ENCODE measurements at regions not wholly inside any gene's neighbourhood (a gene's known extent, or its start where the extent isn't known, plus 50 kb on each side); places are given as distances from the start of the nearest gene placed in this dataset.
"Not testable (repeated sequence)": the region's sequence is repeated elsewhere in the genome, so short reads cannot be mapped to it uniquely, and the experiment has no call there.

- Mint-ChIP-seq H3K27ac (no peak overlapping the region), H3K36me3 (no peaks in the 10 kb centered on the region), H3K9me3 (no peaks in the 10 kb centered on the region)
- no peak for DNase-seq (ENCODE audit: low spot score in 2 of 2)
- ATAC-seq = no peak
Observed at GRCh38 chr9:83191154-83191553, 128.2 kb upstream of the RASEF start.

GRCh38 chr9:83189026-83189425, 126.1 kb upstream of the RASEF start:
- H3K36me3 Mint-ChIP-seq; ATAC-seq; DNase-seq (ENCODE audit: low spot score in 2 of 2); H3K9me3 Mint-ChIP-seq; H3K27ac Mint-ChIP-seq: not testable (repeated sequence)

- no peaks in the 10 kb centered on the region for H3K36me3 Mint-ChIP-seq
- H3K27ac Mint-ChIP-seq = no peak overlapping the region
Observed at GRCh38 chr9:83188277-83188676, 125.3 kb upstream of the RASEF start.

GRCh38 chr9:83186155-83186737, 123.3 kb upstream of the RASEF start:
- ATAC-seq (no peak), DNase-seq (ENCODE audit: low spot score in 2 of 2) (no peak)
- H3K9me3 Mint-ChIP-seq = no peaks in the 10 kb centered on the region
- H3K36me3 Mint-ChIP-seq = no peaks in the 10 kb centered on the region
- H3K27ac Mint-ChIP-seq = no peak overlapping the region

More at GRCh38 chr9:83188277-83188676, 125.3 kb upstream of the RASEF start:
- H3K9me3 Mint-ChIP-seq = no peaks in the 10 kb centered on the region
- DNase-seq (ENCODE audit: low spot score in 2 of 2) = no peak
- no peak for ATAC-seq

GRCh38 chr9:83185488-83186154, 122.7 kb upstream of the RASEF start:
- Mint-ChIP-seq H3K27ac (no peak overlapping the region), H3K9me3 (no peaks in the 10 kb centered on the region), H3K36me3 (no peaks in the 10 kb centered on the region)
- no peak for DNase-seq (ENCODE audit: low spot score in 2 of 2)
- no peak for ATAC-seq

- Mint-ChIP-seq H3K36me3 (peaks cover 0 to 1% of the 10 kb centered on the region in 2 donors), H3K27ac (no peak overlapping the region), H3K9me3 (no peaks in the 10 kb centered on the region)
- ATAC-seq (no peak), DNase-seq (ENCODE audit: low spot score in 2 of 2) (no peak)
Observed at GRCh38 chr9:83183621-83184020, 120.7 kb upstream of the RASEF start.

- ATAC-seq = no peak
- no peak overlapping the region for H3K27ac Mint-ChIP-seq
- DNase-seq (ENCODE audit: low spot score in 2 of 2) = no peak
- peaks cover 0 to 12% of the 10 kb centered on the region in 2 donors for H3K36me3 Mint-ChIP-seq
- H3K9me3 Mint-ChIP-seq = peaks cover 0 to 13% of the 10 kb centered on the region in 2 donors
Observed at GRCh38 chr9:83182071-83182470, 119.1 kb upstream of the RASEF start.

- H3K9me3 Mint-ChIP-seq = peaks cover under 1 to 18% of the 10 kb centered on the region in 2 donors
- no peak overlapping the region for H3K27ac Mint-ChIP-seq
- no peak for DNase-seq (ENCODE audit: low spot score in 2 of 2)
- peaks cover 0 to 15% of the 10 kb centered on the region in 2 donors for H3K36me3 Mint-ChIP-seq
- no peak for ATAC-seq
Observed at GRCh38 chr9:83178717-83179116, 115.8 kb upstream of the RASEF start.

GRCh38 chr9:83177747-83178146, 114.8 kb upstream of the RASEF start:
- H3K9me3 Mint-ChIP-seq = peaks cover 6 to 23% of the 10 kb centered on the region in 2 donors
- peaks cover 0 to 23% of the 10 kb centered on the region in 2 donors for H3K36me3 Mint-ChIP-seq
- no peak for ATAC-seq
- no peak overlapping the region for H3K27ac Mint-ChIP-seq
- no peak for DNase-seq (ENCODE audit: low spot score in 2 of 2)

GRCh38 chr9:83167126-83167525, 104.2 kb upstream of the RASEF start:
- Mint-ChIP-seq H3K27ac (no peak overlapping the region), H3K9me3 (peaks cover 10 to 21% of the 10 kb centered on the region in 2 donors), H3K36me3 (no peaks in the 10 kb centered on the region)
- no peak for ATAC-seq
- DNase-seq (ENCODE audit: low spot score in 2 of 2) = no peak

GRCh38 chr9:83166372-83166771, 103.4 kb upstream of the RASEF start:
- DNase-seq (ENCODE audit: low spot score in 2 of 2) = no peak
- Mint-ChIP-seq H3K27ac (no peak overlapping the region), H3K36me3 (no peaks in the 10 kb centered on the region), H3K9me3 (peaks cover 13 to 18% of the 10 kb centered on the region in 2 donors)
- no peak for ATAC-seq

GRCh38 chr9:83155733-83156132, 92.8 kb upstream of the RASEF start:
- H3K36me3 Mint-ChIP-seq = peaks cover 0 to 13% of the 10 kb centered on the region in 2 donors
- ATAC-seq (no peak), DNase-seq (ENCODE audit: low spot score in 2 of 2) (no peak)
- H3K27ac Mint-ChIP-seq = no peak overlapping the region
- H3K9me3 Mint-ChIP-seq = peaks cover 3 to 4% of the 10 kb centered on the region in 2 donors

GRCh38 chr9:83154821-83155220, 91.9 kb upstream of the RASEF start:
- peaks cover 0 to 8% of the 10 kb centered on the region in 2 donors for H3K36me3 Mint-ChIP-seq
- peaks cover 0 to 4% of the 10 kb centered on the region in 2 donors for H3K9me3 Mint-ChIP-seq
- H3K27ac Mint-ChIP-seq = no peak overlapping the region
- DNase-seq (ENCODE audit: low spot score in 2 of 2) = no peak
- peak in 1 of 2 donors; percentile 64 for ATAC-seq

GRCh38 chr9:83154087-83154736, 91.3 kb upstream of the RASEF start:
- Mint-ChIP-seq H3K36me3 (peaks cover 0 to 6% of the 10 kb centered on the region in 2 donors), H3K9me3 (peaks cover 2 to 4% of the 10 kb centered on the region in 2 donors), H3K27ac (no peak overlapping the region)
- no peak for DNase-seq (ENCODE audit: low spot score in 2 of 2)
- ATAC-seq = peak in 1 of 2 donors; percentile 91

- peaks cover 4 to 7% of the 10 kb centered on the region in 2 donors for H3K9me3 Mint-ChIP-seq
- no peak for ATAC-seq
- no peak for DNase-seq (ENCODE audit: low spot score in 2 of 2)
- H3K36me3 Mint-ChIP-seq = peaks cover 0 to 6% of the 10 kb centered on the region in 2 donors
- H3K27ac Mint-ChIP-seq = no peak overlapping the region
Observed at GRCh38 chr9:83153030-83153429, 90.1 kb upstream of the RASEF start.

- peaks cover 7% of the 10 kb centered on the region in 2 donors for H3K9me3 Mint-ChIP-seq
- no peak for ATAC-seq
Observed at GRCh38 chr9:83151627-83152137, 88.7 kb upstream of the RASEF start.

More at GRCh38 chr9:83151627-83152137, 88.7 kb upstream of the RASEF start:
- DNase-seq (ENCODE audit: low spot score in 2 of 2) = no peak
- H3K36me3 Mint-ChIP-seq = peaks cover 0 to 6% of the 10 kb centered on the region in 2 donors
- H3K27ac Mint-ChIP-seq = no peak overlapping the region

Data from activated naive CD4-positive, alpha-beta T cell treated with anti-CD3 and anti-CD28 coated beads, Interleukin-2, amount 50 U/mL, for 72 hours (primary cell).